Fibroblast of skin of left quadriceps (primary cell): ENCODE measurements at regions not wholly inside any gene's neighbourhood (a gene's known extent, or its start where the extent isn't known, plus 50 kb on each side); places are given as distances from the start of the nearest gene placed in this dataset.

Experiments
- DNase-seq, 2 experiments: peaks; one replicate each; pipeline ENCODE4 v3.0.0-alpha.2; 2013; ENCODE audit warnings: low read depth in 2 of 2

DNA sequence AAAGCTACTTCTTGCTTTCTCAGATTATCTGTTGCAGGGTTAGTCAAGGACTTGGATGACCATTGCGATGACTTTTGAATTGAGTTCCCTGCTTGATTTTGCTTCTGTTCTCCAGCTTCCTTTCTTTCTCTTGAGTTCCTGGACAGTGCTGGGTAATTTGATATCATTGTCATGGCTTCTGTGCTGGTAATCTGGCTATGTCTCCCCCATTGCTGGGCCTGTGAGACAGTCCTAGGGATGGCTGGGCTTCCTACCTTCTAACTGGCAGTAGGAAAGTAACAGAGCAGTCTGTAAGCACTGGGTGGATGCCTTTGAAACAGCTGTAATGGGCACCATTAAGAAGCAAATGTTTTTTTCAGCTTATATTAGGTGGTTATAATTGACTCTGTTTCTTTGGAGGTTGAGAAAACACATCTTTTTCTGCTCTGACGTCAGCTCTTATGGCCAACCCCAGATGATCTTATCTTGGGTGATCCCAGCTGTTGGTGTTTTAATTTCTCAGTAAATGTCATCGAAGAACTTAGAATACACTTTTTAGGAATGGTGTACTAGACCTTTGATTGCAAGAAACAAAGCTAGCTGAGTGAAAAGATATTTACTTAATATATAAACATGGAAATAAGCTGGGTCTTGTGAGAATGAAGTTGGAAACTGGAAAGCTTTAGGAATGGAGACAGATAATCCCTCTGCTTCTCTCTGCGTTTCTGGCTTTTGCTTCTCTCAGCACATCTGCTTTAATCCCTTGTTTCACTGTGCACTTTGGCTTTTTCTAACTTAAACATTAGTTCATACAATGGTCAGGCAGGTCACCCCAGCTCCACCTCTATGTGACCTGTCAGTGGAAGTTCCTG lies 195.0 kb upstream of the MAN1A1 start:
- no peak for DNase-seq

DNA sequence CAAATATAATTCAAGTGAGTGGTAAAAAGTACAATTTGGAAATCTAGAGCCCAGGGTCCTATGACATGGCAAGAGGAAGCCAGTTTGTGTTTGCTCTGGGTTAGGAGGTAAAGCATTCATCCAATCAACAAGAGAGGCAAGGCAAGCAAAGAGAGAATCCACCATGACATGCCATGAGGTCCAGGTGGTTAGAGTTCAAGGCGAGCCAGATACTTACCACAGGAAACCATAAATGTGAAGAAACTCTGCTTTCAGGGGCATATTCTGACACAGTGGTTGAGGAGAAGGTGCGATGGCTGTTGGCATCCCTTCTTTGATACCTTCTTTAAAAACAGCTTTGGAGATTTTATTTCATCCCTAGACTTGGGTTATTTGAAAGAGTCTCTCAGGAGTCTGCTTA lies 193.8 kb upstream of the MAN1A1 start:
- DNase-seq, result no peak

DNA sequence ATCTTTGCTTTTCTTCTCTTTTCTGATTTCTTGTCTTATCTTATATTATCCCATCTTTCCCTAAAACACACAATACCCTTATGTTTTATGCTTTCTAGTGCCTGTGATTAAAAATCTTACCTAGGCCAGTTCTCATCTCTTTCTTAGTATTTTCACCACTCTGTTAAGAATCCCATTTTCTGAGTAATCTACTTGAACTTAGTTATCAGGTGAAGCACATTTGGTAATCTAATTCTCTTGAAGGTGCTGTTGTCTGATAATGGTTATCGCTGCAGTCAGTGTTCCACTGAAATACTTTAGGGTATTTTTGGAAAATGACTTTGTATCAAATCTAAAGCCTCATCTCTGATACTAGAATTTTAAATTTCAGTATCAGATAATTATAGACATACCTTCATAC lies 192.5 kb upstream of the MAN1A1 start:
- DNase-seq, result no peak

DNA sequence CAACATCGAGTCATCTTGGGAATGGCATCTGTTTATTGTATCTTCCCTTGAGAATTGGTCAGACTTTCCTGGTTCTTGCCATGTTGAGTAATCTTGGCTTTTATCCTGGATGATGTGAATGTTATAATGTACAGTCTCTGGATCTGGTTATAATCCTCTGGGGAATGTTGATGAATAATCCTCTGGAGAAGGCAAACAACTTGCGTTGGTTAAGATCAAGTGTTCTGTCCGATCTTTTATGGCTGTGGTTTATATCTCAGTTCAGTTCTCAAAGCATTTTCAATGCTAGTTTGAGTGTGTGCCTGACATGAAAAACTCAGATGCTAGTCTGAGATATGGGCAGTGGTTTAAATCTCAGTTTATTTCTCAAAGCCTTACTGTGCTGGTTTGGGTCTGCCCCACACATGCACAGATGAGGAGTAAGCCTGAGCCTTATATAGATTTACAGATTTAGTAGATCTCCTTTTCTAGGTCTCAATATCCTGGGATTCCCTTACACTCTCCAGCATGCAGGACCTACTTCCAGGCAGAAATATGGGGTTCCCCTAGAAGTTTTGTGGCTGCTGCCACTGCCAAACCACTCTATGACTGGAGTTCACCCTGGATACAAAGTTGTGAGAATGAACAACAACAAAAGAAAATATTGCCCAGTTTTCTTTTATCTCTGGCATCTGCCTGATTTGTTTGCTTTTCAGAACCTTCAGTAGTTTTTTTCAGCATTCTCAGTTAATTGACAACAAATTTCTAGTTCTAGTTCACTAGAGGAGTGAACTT lies 191.8 kb upstream of the MAN1A1 start:
- DNase-seq, result peak; percentile 100

DNA sequence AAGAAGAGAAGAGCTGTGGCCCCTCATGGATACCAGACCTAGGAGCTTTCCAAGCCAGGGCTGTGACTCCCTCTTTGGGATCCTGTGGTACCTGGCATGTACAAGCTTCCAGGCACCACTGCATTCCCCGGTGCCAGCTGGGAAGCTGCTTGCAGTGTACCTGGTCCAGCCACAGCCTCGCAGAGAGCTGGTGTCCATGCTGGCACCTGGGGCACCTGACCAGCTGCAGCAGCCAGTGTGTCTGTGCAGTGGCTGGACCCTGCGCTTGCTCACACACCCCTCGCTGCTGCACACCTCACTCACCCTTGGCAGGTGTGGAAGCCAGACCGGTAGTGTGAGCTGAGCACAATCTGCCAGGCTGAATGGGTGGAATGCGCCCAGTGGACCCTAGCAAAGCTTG lies 190.9 kb upstream of the MAN1A1 start:
- no peak for DNase-seq

DNA sequence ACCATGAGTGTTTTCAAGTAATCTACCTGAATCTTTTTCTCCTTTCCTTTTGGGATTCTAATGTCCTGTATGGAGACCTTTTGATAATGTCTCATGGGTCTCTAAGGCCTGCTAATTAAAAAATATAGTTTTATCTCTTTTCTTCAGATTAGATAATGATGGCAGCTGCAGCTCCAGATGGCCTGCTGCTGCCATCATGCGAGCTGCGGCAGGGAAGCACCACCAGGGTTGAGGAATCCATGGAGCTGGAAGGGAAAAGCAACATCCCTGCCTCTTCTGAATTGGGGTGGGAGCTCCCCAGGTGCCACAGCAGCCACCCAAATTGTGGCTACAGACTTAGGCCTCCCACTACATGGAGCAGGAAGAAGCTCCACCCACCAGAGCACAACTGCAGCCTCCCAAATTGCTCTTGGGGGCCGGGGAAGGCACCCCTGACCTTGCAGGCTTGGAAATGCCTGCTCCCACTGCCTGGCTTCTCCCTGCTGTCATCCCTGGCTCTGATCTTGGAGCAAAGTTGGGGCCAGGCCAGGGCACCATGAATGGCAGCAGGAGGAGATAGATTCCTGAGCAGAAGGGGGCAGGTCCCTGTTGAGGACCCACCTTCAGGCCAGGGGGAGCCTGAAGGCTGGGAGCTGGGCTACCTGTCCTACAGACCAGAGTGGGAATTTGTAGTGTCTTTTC lies 189.6 kb upstream of the MAN1A1 start:
- DNase-seq, result no peak

DNA sequence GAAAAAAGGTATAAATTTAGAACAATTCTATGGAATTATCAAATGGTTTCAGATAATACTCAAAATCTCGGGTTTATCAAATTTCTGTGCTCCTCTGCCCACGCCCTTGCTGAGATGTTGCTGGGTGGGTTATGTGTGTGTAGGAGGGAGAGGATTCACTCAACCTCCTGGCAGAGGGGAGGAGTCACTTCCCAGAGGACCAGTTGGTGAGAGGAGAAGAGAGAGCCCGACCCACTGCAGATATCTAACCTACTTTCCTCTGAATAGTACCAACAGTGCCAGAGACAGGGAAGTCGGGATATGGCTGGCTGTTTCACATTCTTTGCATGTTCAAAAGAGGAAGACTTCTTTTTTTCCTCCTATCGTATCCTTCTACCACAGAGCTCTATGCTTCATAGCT lies 187.1 kb upstream of the MAN1A1 start:
- no peak for DNase-seq

DNA sequence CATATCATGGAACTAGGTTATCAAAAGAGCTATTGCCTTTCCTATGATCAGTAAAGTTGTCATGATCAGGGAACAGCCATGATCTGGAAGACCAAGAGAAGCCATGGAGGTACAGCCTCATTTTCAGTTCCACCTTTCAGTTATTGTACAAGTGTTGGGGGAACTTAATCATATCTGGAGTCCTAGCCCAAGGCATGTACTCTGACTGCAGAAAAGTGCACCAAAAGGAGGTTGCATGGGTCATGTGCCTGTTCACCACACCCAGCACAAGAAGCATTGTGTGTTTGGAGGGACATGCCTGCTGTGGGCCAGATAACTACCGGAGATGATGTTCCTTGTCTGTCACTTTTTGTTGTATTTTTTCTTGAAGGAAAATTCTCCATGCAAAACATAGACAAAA lies 185.8 kb upstream of the MAN1A1 start:
- no peak for DNase-seq

DNA sequence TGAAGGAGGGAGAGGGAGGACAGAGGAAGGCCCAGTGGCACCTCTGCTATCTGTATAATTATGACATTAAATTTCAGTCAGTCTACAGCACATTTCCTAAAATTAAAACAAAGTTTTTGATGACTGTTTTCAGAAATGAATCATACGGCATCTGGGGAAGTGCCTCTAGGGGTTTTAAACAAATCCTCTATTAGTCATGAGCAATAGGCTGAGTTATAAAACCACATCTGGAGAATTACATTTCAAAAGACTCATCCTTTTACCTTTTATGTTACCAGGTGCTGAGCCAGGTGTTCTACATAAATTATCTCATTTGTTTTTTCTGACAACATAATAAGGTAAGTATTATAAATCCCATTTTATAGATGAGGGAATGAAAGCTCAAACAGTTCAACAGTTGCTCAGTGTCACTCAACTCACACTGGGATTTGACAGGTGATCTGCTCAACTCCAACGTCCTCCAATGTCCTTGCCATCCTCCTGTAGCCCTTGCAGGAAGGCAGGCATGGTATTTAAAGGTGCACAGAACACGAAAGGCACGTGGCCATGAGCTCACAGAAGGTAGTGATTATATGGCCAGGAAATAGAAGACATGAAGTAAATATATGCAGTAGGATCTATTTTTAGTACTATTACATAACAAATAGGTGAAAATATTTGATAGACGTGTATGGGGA lies 184.2 kb upstream of the MAN1A1 start:
- DNase-seq, result peak; percentile 37 to 40

DNA sequence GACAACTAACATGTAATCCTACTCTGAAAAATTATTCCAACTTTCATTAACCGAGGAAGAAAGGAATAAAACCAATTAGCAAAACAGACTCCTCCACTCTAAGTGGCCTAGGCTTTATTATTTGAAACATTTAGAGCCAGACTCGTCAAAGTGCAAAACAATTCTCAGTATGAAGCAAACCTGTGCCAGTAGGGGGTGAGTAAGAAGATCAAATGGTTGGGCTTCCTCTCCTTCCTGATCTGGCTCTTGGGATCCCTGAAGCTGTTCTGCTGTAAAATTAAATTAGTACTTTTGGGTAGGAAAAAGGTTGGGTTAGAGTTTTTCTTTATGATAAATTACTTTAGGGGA lies 177.6 kb upstream of the MAN1A1 start:
- DNase-seq, result no peak

DNA sequence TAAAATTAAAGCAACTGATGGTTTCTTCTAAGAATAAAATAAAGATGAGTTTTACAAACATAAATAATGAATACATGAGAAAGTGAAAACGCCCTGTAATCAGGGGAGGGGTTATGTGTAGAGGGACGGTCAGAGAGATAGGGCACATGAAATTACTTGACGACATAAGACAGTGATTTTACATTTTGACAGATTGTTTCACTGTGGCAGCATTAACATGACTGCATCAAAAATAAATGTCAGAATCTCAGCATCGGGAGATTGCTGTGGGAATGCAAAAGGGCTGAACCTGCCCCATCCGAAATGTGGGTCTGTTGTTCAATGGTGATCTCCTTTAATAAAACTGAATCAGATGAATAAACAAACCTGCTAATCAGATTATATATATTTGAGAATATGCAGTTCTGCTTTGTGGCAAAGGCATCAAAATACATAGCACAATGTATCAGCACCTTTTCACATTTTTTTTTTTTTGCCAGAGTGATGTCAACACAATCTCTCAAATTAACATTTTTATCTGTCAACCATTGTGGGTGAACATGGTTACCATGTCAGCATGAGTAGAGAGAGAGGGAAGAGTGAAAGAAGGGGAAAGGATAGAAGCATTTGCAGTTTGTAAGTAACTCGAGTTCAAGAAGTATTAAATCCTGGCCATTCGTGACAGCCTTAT lies 177.1 kb upstream of the MAN1A1 start:
- DNase-seq, result no peak

DNA sequence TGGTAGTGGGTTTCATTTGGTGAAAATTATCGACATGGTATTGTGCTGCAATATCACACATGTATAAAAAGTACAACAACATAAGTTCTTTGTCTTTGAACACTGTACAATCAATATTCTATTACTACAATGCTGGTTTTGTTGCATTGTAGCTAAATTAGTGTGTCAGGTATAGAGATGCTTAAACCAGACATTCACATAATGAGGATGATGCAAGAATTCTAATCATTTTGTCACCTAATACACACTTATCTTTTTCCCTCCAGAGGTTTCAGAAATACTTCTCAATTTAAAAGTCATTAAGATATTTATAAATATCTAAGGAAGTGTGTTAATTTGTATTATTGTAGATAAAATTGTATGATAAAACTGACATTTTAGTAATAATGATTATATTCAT lies 174.8 kb upstream of the MAN1A1 start:
- DNase-seq, result no peak

DNA sequence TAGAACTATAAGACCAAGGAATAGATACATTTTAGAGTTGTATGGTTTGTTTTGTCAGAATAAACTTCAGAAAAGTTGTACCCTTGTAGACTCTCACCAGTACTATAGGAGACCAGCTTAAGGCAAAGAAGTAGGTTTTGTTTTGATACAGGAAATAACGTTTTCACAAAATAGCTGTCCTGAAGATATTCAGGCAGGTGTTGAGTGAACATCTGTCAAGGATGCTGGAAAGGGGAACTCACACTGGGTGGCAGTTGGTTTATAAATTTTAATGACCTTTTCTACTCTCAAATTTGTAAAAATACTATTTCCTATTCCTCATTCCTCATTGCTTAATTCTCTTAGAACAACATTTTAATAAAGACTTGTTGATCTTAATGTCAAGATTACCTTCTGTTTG lies 174.0 kb upstream of the MAN1A1 start:
- DNase-seq, result no peak

DNA sequence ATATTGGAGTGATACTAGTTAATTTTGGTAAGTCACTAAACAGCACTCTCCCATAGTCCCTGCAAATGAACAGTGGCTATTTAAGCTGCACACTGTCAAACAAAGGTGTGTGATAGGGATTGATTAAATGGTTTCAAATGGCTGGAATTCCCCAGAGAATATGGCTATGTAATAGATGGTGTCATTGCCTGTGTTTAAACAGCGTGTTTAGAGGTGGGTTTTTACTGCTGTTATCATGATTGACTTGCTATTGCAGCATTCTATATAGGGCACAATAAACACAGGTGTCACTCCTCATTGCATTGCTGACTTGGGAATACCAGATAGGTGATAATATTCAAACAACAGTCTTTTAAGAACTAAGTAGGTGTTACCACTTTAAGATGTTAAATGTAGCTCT lies 171.7 kb upstream of the MAN1A1 start:
- no peak for DNase-seq

DNA sequence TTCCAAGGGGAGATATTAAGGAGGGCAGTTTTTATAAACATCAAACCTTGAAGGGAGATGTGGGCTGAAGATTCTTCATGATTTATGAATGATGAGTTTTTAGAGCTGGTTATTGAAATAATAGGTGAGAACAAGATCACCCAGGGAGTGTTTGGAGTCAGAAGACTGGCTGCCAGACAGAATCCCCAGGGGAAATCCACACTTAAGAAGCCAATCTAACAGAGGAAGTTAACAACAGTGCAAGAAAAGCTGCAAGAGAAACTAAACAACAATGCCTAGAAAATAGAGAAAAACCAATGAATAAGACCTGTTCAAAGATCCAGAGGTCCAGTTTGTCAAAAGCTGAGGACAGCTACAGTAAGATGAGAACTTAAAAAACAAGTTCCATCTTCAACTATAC lies 167.9 kb upstream of the MAN1A1 start:
- DNase-seq, result no peak

DNA sequence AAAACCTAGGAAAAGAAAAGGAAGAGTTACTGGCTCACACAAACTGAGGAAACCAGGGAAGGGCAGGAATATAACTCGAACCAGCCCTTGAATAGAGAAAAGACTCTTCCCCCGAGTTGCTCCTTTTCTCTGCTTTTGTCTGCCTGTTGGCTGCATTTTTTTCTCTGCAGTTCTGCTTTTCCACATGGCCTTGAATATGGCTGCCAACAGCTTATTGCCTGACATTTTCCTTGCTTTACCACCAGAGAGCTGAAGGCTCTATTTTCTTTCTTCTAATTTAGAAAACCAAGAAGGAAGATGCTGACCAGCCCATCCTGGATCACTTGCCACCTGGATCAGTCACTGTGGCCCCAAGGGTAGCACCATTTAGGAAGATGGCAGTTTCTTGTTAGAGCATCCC lies 164.8 kb upstream of the MAN1A1 start:
- DNase-seq, result no peak

DNA sequence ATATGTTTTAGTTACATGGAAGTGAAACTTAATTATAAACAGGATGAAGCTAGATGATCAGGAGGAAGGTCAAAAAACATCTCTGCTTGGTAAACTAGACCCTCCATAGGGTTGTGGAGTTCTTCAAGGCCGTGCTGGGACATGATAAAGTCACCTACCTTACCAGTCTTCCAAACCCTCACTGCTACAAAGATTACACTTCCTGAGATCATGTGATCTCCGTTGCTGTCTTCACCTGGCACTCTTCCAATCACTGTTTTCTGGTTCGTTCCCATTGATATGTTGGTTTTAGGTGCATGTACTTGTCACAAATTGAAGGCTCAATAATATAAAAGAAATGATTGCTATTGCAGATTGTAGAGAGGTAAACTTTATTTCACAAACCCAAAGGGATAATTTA lies 161.5 kb upstream of the MAN1A1 start:
- DNase-seq, result no peak

DNA sequence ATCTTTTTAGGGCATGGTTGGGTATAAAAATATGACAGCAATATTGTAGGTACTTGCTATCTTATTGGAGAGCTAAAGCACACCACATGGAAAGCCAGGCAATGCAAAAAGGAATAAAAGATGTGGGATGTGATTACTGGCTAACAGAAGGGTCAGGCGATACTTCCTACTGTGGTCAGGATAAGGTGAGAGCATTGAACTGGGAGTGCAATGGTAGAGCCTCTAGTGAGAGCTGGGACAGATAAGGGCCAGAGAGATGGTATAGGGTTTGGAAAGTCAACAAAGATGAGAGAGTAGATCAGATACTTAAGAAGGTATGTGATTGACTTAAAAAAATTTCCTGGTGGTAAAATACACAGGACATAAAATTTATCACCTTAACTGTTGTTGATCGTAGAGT lies 160.7 kb upstream of the MAN1A1 start:
- no peak for DNase-seq

DNA sequence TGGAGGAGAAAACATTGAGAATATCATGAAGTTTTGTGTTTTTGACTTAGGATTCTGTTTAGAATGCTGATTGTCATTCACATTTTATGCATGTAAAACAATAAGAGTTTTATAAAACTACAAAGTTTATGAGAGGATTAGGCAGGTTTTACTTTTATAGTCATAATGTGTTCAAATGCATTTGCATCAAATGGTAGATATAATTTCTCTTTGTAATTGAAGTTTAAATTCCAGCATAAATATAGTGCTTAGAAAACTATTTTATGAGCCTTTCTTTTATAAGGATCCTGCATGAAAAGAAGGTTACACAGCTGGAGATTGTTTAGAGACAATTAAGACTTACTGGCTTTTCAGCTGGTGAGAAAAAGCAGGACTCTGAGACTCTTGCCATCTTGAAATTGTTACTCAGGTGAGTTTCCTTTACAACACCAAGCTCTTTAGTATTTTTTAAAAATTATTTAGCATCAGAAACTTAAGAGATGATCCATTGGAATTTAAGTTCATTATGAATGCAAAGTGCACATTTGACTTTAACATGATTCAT lies 157.1 kb upstream of the MAN1A1 start:
- no peak for DNase-seq

DNA sequence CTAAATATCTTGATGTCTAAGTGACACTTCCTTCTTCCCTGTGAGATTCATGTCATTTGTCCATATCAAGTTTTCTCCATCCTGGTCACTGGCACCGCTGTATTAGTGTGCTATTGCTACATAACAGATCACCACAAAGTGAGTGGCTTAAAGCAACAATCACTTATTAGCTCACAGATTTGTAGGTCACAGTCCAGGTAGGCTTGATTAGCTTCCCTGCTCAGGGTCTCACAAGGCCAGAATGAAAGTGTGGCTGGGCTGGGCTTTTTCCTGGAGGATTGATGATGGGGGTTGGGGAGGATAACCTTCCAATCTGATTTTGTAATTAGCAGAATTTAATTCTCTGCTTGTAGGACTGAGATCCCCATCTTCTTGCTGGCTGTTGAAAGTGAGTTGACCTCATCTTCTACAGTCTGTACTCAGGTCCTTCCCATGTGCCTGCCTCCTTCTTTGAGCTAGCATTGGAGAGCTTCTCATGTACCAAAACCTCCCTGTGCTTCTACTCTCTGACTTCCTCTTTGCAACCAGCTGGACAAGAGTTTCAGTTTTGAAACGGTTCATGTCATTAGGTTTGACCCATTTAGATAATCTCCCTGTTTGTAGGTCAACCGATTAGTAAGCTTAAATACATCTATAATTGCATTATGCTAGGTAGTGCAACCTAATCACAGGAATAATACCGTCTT lies 152.4 kb upstream of the MAN1A1 start:
- no peak for DNase-seq

DNA sequence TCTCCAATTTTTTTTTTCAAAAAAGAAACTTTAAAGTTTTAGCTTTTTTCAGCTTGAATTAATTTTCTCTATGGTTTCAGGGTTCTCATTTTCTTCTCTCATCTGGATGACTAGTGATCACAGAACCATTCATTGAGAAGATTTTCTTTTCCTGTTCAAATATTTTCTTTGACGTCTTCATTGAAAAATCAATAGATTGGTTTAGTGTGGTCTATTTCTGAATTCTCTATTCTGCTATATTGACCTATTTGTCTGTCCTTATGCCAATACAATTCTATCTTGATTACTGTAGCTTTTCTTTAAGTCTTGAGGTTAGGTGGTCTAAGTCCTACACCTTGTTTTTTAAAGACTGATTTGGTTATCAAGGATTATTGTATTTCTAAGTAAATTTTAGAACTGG lies 150.2 kb upstream of the MAN1A1 start:
- DNase-seq, result no peak
